ENCODE measurements at regions not wholly inside any gene's neighbourhood (a gene's known extent, or its start where the extent isn't known, plus 50 kb on each side); places are given as distances from the start of the nearest gene placed in this dataset.

DNA sequence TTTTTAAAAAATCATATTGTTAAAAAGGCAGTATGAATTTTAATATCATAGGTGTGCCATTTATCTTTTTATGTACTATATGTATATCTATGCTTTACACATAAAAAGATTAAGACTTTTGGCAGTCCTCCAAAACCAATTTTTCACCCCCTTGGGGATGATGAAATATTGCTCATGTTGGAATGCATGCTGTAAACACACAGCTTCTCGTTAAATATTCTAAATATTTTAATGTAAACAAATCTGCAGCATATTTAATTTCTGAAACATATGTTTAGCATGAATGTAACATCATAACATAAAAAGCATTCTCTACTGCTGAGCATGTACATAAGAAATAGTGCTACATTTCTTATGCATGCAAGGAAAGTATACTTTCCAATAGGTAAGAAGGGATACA is 484.3 kb upstream of the LRATD1 start:
- H3K4me1 ChIP-seq: no peaks in the 10 kb centered on the region
- H3K4me3 ChIP-seq: no peak overlapping the region
- H3K36me3 ChIP-seq: no peaks in the 10 kb centered on the region
- no peak overlapping the region for H3K27ac ChIP-seq
- DNase-seq (ENCODE audit: low spot score): no peak
- no peaks in the 10 kb centered on the region for H3K27me3 ChIP-seq
- no peaks in the 10 kb centered on the region for H3K9me3 ChIP-seq
- TF ChIP-seq, protein P1, sequence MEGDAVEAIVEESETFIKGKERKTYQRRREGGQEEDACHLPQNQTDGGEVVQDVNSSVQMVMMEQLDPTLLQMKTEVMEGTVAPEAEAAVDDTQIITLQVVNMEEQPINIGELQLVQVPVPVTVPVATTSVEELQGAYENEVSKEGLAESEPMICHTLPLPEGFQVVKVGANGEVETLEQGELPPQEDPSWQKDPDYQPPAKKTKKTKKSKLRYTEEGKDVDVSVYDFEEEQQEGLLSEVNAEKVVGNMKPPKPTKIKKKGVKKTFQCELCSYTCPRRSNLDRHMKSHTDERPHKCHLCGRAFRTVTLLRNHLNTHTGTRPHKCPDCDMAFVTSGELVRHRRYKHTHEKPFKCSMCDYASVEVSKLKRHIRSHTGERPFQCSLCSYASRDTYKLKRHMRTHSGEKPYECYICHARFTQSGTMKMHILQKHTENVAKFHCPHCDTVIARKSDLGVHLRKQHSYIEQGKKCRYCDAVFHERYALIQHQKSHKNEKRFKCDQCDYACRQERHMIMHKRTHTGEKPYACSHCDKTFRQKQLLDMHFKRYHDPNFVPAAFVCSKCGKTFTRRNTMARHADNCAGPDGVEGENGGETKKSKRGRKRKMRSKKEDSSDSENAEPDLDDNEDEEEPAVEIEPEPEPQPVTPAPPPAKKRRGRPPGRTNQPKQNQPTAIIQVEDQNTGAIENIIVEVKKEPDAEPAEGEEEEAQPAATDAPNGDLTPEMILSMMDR (IDR thresholded peaks at IDR 0.05): no peak

DNA sequence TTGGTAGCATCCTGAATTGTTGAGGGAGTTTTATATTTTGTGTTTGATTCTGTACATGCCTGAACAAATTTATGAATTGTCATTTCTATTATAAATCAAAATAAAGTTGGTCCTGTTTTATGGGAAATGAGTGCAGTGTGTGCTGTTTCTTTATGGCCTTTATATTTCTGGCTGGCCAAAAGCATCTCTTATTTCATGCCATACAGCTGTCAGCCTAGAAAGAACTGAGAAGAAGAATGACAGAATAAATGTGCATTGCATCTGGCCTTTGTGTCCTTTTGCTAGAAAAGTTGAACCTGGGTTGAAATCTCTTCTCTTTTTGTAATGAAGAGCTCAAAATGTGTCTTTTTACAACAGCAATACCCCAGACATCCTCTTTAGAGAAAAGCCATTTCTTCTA is 474.7 kb upstream of the LRATD1 start:
- H3K27ac ChIP-seq: no peak overlapping the region
- no peak for DNase-seq (ENCODE audit: low spot score)
- TF ChIP-seq, protein P1 (IDR thresholded peaks at IDR 0.05): no peak

GRCh38 chr2:14180333-14180732 is 452.2 kb upstream of the LRATD1 start:
- H3K27me3 ChIP-seq: no peaks in the 10 kb centered on the region
- peaks cover 0 to 1% of the 10 kb centered on the region in 2 donors for H3K9me3 ChIP-seq
- H3K4me3 ChIP-seq: no peak overlapping the region
- no peak overlapping the region for H3K27ac ChIP-seq
- H3K4me1 ChIP-seq: no peaks in the 10 kb centered on the region
- TF ChIP-seq, protein P1 (IDR thresholded peaks at IDR 0.05): no peak
- no peak for DNase-seq (ENCODE audit: low spot score)
- no peaks in the 10 kb centered on the region for H3K36me3 ChIP-seq

More for the DNA sequence above, 474.7 kb upstream of the LRATD1 start:
- Histone ChIP-seq H3K27me3 (no peaks in the 10 kb centered on the region), H3K4me1 (no peaks in the 10 kb centered on the region), H3K9me3 (no peaks in the 10 kb centered on the region), H3K36me3 (no peaks in the 10 kb centered on the region), H3K4me3 (no peak overlapping the region)

- no peak overlapping the region for H3K4me3 ChIP-seq
- DNase-seq (ENCODE audit: low spot score): no peak
- no peaks in the 10 kb centered on the region for H3K27me3 ChIP-seq
- TF ChIP-seq, protein P1 (IDR thresholded peaks at IDR 0.05): no peak
- no peaks in the 10 kb centered on the region for H3K4me1 ChIP-seq
- no peaks in the 10 kb centered on the region for H3K36me3 ChIP-seq
- H3K9me3 ChIP-seq: peaks cover 0 to 5% of the 10 kb centered on the region in 2 donors
- H3K27ac ChIP-seq: no peak overlapping the region
These were observed 450.1 kb upstream of the LRATD1 start for GRCh38 chr2:14182227-14182946.

DNA sequence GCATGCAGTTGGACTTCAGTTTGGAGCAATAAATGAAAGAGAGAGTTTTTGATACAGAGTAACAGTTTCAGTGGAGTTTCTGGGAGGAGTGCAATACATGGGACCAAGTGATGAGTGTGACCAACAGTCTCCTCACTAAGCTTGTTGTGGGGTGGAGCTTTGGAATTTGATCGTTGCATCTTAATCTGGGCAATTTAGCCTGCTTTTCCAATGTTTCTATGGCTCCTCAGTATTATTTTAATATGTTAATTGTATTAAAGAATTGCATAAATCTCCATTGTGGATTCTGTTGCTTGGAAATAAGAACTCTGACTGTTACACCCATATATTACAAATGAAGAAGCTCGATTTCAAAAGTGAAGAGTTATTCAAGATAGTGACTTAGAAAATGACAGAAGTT is 446.6 kb upstream of the LRATD1 start:
- Histone ChIP-seq H3K4me1 (no peaks in the 10 kb centered on the region), H3K36me3 (no peaks in the 10 kb centered on the region), H3K9me3 (peaks cover 0 to 5% of the 10 kb centered on the region in 2 donors), H3K27ac (no peak overlapping the region), H3K4me3 (no peak overlapping the region), H3K27me3 (no peaks in the 10 kb centered on the region)
- TF ChIP-seq, protein P1 (IDR thresholded peaks at IDR 0.05): no peak
- no peak for DNase-seq (ENCODE audit: low spot score)

DNA sequence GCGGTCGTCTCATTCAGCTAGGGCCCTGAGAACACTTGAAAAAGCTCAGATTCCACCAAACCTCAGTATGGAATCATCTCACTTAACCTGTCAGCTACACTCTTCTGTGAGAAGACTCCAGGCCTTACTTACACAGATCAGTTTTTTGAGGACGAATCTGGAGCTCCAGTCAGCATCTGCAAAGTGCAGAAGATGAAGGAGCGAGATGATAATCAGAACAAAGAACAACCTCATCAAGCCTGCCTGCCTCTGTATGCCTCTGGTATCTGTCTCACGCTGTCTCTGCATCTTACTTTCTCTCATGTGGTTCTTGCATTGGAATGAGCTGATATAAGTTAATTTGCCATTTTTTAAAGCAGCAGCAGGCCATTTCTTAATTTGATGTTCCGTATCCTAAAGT is 444.1 kb upstream of the LRATD1 start:
- Histone ChIP-seq H3K9me3 (peaks cover 0 to 5% of the 10 kb centered on the region in 2 donors), H3K36me3 (no peaks in the 10 kb centered on the region), H3K4me1 (no peaks in the 10 kb centered on the region), H3K27me3 (no peaks in the 10 kb centered on the region), H3K4me3 (no peak overlapping the region), H3K27ac (no peak overlapping the region)
- DNase-seq (ENCODE audit: low spot score): no peak
- TF ChIP-seq, protein P1 (IDR thresholded peaks at IDR 0.05): no peak
